Kidney (tissue), 13 donors: ENCODE measurements at regions not wholly inside any gene's neighbourhood (a gene's known extent, or its start where the extent isn't known, plus 50 kb on each side); places are given as distances from the start of the nearest gene placed in this dataset.
"Not testable (repeated sequence)": the region's sequence is repeated elsewhere in the genome, so short reads cannot be mapped to it uniquely, and the experiment has no call there.

Source experiments
- DNase-seq, 5 donors: peaks; one replicate each; pipeline ENCODE4 v3.0.0-alpha.2; 2013 to 2020
- FAIRE-seq: peaks from 2 replicates; lab custom pipeline; 2012; peaks lifted over from hg19 to GRCh38; lab: Jason Lieb, UNC
- H3K27ac ChIP-seq, 2 donors: one replicate each; pipeline ENCODE4 v1.7.0; 2013; ENCODE audit warnings: low read depth in 2 of 2, low read length in 2 of 2, inconsistent platforms in 1 of 2
- H3K27me3 ChIP-seq: one replicate; pipeline ENCODE4 v1.7.1; 2013; ENCODE audit warnings: low read length, inconsistent platforms; ENCODE audit not compliant: control insufficient read depth, insufficient read depth
- H3K36me3 ChIP-seq, 3 donors: one replicate each; pipeline versions ENCODE4 v1.7.0 to v1.7.1; 2013; ENCODE audit warnings: low read length in 3 of 3, control low read depth in 1 of 3, inconsistent platforms in 1 of 3; ENCODE audit not compliant: insufficient read depth in 3 of 3, control insufficient read depth in 2 of 3
- H3K4me1 ChIP-seq, 3 donors: one replicate each; pipeline versions ENCODE4 v1.7.0 to v1.7.1; 2013; ENCODE audit warnings: low read length in 3 of 3, inconsistent platforms in 1 of 3, low read depth in 1 of 3; ENCODE audit not compliant: control insufficient read depth in 2 of 3, insufficient read depth in 2 of 3
- H3K4me3 ChIP-seq, 3 donors: one replicate each; pipeline versions ENCODE4 v1.7.0 to v1.8.1; 2013; ENCODE audit warnings: low read length in 3 of 3, control low read depth in 1 of 3, inconsistent platforms in 1 of 3
- H3K9ac ChIP-seq, 3 donors: one replicate each; pipeline versions ENCODE4 v1.7.0 to v1.7.1; 2013; ENCODE audit warnings: low read length in 3 of 3, control low read depth in 1 of 3, inconsistent platforms in 1 of 3
- H3K9me3 ChIP-seq, 3 donors: one replicate each; pipeline versions ENCODE4 v1.7.0 to v1.7.1; 2013; ENCODE audit warnings: low read length in 3 of 3, control low read depth in 1 of 3, inconsistent platforms in 1 of 3; ENCODE audit not compliant: control insufficient read depth in 2 of 3, insufficient read depth in 1 of 3
- intact Hi-C: fragments of 100-400 bp; cut with DNase I; formaldehyde crosslinking; loops from one replicate; pipeline ENCODE4 v1.11.1; 2022
- TF ChIP-seq, protein P1 (sequence below): IDR thresholded peaks from 3 replicates; pipeline ENCODE4 v1.5.1; 2012; ENCODE audit warnings: mild to moderate bottlenecking, moderate library complexity, borderline replicate concordance; ENCODE audit not compliant: insufficient read depth; ENCODE audit errors: extremely low read depth
- donor health status: control.
- donor health status: control.
- donor health status: control.
- donor health status: control.
- donor health status: control.
- donor health status: DM: yes; HTN: yes; CAD: no.
- donor health status: Normal renal cell carcinoma (clear cell type).

DNA sequence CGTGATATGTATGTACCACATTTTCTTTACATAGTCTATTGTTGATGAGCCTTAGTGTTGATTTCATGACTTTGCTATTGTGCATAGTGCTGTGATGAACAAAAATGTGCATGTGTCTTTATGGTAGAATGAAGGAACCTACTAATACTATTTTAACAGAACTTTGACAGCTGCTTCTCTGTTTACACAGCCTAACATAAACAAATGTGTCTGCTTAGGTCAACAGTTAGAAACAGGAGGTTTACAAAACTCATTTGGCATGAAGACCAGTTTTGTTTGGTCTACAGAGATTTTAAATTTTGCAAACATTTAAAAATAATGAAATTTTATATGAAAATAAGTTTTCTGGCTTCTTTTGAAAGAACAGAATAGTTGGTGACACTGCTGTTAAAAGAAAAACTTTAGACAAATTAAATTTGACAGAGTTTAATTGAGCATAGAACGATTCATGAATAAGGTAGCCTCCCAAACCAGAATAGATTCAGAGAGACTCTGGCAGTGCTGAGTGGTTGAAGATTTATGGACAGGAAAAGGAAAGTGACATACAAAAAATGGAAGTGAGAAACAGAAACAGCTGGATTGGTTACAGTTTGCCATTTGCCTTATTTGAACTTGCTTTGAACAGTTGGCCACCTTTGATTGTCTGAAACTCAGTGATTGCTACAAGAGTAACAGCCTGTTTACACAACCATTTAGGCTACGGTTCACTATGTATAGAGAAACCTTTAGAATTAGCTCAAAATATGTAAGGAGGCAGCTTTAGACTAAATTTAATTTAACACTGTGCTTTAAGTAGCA, 715.8 kb upstream of the HS3ST5 start:
- TF ChIP-seq, protein P1, sequence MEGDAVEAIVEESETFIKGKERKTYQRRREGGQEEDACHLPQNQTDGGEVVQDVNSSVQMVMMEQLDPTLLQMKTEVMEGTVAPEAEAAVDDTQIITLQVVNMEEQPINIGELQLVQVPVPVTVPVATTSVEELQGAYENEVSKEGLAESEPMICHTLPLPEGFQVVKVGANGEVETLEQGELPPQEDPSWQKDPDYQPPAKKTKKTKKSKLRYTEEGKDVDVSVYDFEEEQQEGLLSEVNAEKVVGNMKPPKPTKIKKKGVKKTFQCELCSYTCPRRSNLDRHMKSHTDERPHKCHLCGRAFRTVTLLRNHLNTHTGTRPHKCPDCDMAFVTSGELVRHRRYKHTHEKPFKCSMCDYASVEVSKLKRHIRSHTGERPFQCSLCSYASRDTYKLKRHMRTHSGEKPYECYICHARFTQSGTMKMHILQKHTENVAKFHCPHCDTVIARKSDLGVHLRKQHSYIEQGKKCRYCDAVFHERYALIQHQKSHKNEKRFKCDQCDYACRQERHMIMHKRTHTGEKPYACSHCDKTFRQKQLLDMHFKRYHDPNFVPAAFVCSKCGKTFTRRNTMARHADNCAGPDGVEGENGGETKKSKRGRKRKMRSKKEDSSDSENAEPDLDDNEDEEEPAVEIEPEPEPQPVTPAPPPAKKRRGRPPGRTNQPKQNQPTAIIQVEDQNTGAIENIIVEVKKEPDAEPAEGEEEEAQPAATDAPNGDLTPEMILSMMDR, result no peak
- intact Hi-C loops, result no loop called here
- Histone ChIP-seq H3K4me1 (no peaks in the 10 kb centered on the region), H3K9ac (no peak overlapping the region), H3K36me3 (no peaks in the 10 kb centered on the region), H3K27me3 (no peaks in the 10 kb centered on the region), H3K9me3 (no peaks in the 10 kb centered on the region), H3K27ac (no peak overlapping the region), H3K4me3 (no peak overlapping the region)
- FAIRE-seq (no peak), DNase-seq (peak in 1 of 5 donors; percentile 7)

DNA sequence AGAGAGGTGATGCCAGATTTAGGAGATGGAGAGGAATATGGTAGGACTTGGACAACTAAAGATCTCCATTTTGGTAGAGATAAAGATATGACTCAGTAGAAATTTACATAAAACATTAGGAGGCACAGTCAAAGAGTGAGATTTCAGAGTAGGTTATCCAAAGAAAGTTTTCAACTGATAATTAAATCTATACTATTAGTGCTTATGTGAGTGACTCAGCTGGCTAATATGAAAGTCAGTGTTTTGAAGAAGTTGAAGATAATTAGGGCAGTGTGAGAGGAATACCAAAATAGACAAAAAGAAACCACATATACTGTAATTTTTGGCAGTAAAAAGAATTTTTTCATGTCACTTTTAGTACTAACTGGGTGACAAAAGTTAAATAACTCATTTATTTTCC, 712.8 kb upstream of the HS3ST5 start:
- no peak for FAIRE-seq
- TF ChIP-seq, protein P1, result no peak
- no peak for DNase-seq

DNA sequence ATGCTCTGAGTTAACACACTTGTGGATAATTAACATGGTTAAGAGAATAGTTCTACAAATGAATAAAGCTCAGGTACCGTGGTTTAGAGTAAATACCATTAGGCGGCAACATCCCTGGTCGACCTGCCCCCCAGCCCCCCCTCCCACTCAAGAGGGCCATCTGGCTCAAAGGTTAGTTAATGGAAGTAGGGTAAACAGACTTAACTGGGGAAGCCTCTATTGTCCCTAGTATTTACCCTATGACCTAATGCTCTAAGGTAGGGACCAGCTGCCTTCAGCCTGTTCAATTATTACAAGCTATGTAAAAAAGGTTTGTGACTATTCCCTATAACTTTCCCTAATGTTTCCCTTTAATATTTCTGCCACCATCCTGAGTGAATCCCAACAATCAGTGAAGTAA, 711.4 kb upstream of the HS3ST5 start:
- H3K27ac ChIP-seq, H3K4me1 ChIP-seq, H3K27me3 ChIP-seq, H3K9ac ChIP-seq, DNase-seq, intact Hi-C loops, H3K9me3 ChIP-seq, H3K4me3 ChIP-seq, FAIRE-seq, H3K36me3 ChIP-seq: not testable (repeated sequence)

More for the DNA sequence above, 712.8 kb upstream of the HS3ST5 start:
- H3K27ac ChIP-seq, result no peak overlapping the region
- no peaks in the 10 kb centered on the region for H3K4me1 ChIP-seq
- no peak overlapping the region for H3K4me3 ChIP-seq
- H3K9me3 ChIP-seq, result no peaks in the 10 kb centered on the region
- H3K9ac ChIP-seq, result no peak overlapping the region
- no peaks in the 10 kb centered on the region for H3K36me3 ChIP-seq
- H3K27me3 ChIP-seq, result no peaks in the 10 kb centered on the region
- intact Hi-C loops, result no loop called here

DNA sequence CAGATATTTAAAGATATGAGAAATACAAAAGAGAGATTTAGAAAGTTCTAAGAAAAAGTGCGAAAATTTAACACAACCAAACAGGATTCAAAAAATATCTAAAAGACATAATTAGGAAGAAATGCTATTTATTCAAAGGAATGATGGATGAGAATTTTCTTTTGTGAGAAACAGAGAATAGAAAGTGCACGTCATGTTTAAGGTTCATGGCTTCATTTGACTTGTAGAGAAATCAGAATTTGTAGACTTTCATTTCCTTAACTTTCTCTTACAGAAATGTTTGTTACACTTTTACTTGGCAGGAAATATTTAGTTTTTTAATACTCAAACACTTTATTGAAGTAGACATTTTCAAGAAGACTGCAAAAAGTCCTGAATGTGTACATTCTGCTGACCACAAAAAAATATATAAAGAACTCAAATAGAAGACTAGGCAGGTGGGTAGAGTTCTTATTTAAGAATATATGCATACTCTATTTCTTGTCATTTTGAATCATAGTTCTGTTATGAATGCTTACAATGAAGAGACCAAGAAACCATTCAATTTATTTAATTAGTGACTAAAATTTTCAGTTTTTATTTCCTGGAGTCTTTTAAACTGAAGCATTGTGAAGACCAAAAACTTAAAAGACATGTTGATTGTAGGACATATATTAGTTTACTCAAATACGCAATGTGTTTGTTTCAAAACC, 710.5 kb upstream of the HS3ST5 start:
- H3K9ac ChIP-seq, result no peak overlapping the region
- no peaks in the 10 kb centered on the region for H3K27me3 ChIP-seq
- H3K27ac ChIP-seq, result no peak overlapping the region
- H3K4me1 ChIP-seq, result no peaks in the 10 kb centered on the region
- FAIRE-seq (no peak), DNase-seq (no peak)
- TF ChIP-seq, protein P1, result no peak
- H3K36me3 ChIP-seq, result no peaks in the 10 kb centered on the region
- H3K4me3 ChIP-seq, result no peak overlapping the region
- intact Hi-C loops, result no loop called here
- no peaks in the 10 kb centered on the region for H3K9me3 ChIP-seq
